IPS-NIHi7 (cell line): ENCODE measurements at regions not wholly inside any gene's neighbourhood (a gene's known extent, or its start where the extent isn't known, plus 50 kb on each side); places are given as distances from the start of the nearest gene placed in this dataset.
"Not testable (repeated sequence)": the region's sequence is repeated elsewhere in the genome, so short reads cannot be mapped to it uniquely, and the experiment has no call there.

Experiments used
- DNase-seq: peaks from one replicate; pipeline ENCODE4 v3.0.0; 2012; ENCODE audit warnings: mixed read lengths; ENCODE audit errors: extremely low spot score

- no peak for DNase-seq
Measured at GRCh38 chr16:29146266-29146665, 161.4 kb downstream of the LAT start.

GRCh38 chr16:29145486-29146225 is 160.8 kb downstream of the LAT start:
- not testable (repeated sequence) for DNase-seq

DNA sequence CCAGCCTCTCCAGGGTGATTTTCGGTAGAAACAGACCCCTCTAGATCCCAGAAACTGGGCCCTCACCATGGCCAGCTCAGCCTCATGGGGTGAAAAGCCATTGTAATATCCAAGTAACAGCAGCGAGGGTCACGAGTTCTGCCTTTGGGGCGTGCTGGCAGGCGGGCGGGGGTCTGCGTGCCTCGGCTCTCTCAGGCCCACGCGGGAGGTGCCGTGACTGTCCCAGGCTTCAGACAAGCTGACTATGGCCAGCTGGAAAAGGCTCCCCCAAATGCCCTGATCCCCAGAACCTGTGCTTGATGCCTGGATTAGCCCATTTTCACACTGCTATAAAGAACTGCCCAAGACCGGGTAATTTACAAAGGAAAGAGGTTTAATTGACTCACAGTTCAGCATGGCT is 160.2 kb downstream of the LAT start:
- DNase-seq, result not testable (repeated sequence)

GRCh38 chr16:29144669-29145062 is 159.8 kb downstream of the LAT start:
- DNase-seq, result not testable (repeated sequence)

- DNase-seq, result not testable (repeated sequence)
Measured at GRCh38 chr16:29143739-29144668, 159.2 kb downstream of the LAT start.

DNA sequence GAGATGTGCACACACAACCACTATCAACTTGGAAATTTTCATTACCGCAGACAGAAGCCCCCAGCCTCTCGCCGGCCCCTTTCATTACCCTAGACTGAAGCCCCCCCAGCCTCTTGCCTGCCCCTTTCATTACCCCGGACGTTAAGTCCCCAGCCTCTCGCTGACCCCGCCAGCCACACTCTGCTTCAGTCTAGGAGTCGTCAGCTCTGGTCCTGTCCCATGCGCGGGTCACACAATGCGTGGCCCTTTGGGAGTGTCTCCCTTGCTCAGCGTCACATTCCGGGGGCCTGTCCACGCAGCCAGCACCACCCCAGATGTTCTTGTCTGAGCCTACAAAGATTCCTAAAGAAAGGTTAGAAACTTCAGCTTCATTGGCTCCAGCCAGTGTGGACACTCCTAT is 157.7 kb downstream of the LAT start:
- not testable (repeated sequence) for DNase-seq

DNA sequence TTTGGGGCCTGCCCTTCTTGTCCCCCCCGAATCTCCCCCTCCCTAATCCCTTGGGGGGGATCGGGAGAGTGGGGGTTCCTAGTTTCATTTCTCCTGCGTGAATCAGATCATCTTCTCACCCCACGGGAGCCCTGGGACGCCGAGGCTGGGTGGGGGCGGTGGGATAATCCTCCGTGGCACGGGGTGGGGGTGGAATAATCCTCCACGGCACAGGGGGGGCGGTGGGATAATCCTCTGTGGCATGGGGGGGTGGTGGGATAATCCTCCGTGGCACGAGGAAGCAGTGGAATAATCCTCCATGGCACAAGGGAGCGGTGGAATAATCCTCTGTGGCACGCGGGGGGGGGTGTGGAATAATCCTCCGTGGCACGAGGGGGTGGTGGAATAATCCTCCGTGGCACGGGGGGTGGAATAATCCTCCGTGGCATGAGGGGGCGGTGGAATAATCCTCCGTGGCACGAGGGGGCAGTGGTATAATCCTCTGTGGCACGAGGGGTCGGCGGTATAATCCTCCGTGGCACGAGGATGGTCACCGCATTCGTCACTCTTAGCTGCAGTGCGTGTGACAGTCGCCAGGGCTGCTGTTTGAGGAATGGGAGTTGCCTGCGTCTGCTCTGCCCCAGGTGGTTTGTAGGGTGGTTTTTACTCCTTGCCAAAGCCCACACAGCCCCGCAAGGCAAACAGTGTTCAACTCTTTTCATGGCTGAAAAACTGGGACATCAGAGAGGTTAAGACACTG is 156.9 kb downstream of the LAT start:
- DNase-seq, result no peak

- not testable (repeated sequence) for DNase-seq
Measured at GRCh38 chr16:29141121-29141520, 156.3 kb downstream of the LAT start.

DNA sequence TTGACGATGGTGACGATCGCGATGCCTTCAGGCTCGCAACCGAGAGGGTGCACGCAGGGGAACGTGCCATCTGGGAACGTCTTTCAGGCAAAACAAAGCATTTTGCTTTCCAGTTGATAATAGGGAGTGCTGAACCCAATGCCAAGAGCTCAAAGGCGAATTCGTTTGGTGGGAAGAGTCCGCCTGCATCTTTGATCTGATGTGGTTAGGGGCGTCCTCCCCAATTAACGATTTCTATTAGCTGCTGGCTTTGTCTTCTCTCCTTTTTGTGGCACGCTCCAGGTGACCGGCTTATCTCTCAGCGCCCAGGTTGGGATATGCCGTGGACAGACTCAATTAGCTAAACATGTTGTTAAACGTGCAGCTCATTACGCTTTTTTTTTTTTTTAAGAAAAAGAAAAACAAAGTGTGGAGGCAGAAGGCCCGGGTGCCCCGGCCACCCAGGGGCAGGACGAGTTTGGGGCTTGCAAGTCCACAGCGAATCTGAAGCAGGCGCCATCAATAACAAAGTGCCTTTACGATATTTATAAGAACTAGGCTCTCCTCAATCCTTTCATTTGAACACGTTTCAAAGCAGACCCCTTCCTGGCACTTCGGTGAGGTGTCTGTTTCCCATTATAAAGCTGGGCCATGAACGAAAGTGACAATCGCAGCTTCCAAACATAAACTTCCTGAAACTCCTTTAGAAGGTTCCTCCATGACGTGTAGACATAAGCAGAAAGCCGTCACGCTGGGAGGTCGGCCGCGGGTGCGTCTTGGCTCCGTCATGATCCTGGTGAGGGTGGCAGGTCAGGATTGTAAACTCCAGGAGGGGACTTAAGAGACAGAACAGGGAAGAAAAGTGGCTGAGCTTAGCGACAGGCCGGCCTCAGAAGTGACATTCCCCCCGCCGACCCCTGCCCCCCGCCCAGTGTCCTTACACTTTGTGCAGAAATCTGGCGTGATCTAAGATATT is 155.3 kb downstream of the LAT start:
- not testable (repeated sequence) for DNase-seq

DNA sequence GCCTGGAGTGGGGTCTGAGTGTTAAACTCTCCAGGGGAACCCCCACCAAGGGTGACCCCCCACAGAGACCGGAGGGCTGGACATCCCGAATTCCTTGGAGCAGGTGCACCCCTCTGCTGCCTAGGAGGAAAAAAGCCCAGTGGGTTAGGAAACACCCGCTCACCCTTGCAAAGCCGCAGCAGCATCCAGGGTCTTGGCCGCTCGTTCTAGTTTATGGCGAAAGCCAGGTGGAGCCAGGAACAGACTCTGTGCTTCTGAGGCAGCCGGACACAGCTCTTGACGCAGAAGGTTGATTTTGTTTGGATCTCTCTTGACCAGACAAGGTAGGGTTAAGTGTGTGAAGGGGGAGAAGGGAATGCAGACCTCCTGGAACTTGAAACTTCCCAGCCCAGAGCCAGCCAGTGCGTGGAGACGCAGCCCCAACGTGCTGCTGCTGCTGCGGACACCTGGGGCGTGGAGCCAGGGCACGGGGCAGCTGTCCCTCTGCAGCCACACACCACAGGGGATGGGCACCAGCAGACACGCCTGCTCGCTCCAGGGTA is 154.5 kb downstream of the LAT start:
- DNase-seq, result no peak

DNA sequence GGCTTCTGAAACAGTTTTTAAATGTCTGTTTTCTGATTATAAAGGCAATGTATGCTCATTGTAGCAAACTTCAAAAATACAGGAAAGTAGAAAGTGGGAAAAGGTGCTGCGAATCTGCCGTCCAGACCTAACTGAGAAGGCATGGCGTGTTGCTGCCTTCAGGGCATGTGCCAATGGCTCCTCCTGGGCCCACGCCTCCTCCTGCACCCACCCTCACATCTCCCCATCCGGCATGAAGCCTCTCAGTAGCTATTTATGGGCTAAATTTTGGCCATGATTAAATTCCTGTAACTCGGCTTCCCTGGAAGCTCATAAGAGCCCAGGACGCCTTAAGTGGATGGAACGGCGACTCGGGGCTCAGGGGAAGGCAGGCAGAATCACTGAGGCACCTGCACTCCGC is 153.8 kb downstream of the LAT start:
- DNase-seq, result not testable (repeated sequence)

DNA sequence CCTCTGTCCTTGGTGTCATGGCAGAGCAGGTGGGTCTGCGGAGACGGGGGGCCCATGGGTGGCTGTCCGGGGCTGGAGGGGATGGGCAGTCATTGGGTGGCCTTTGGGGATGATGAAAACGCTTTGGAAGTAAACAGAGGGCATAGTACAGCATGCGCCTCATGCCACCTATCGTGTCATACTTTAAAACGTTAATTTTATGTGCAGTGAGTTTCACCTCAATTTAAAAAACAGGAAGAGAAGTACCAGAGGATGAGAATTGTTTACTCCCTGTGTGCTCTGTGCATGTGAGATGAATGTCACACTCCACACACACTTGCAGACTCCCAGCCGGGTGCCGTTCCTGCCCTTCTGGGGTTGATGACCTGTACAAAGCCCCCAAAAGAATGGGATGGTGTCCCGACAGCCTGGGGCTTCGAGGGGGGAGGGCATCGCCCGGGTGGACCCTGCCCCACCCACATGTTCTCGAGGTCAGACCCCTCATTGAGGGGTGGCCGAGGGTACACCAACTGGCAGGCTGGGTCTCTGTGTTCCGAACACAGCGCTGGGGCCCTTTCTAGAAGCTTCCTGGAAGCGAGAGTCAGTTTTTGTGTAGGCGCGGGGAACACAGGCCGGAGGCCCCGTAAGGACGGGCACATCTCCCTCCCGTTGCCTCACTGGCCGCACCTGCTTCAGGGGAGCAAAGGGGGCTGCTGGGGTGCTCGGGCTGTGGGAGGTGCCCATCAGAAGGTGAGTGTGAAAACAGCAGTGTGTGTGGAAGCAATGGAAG is 153.2 kb downstream of the LAT start:
- not testable (repeated sequence) for DNase-seq

DNA sequence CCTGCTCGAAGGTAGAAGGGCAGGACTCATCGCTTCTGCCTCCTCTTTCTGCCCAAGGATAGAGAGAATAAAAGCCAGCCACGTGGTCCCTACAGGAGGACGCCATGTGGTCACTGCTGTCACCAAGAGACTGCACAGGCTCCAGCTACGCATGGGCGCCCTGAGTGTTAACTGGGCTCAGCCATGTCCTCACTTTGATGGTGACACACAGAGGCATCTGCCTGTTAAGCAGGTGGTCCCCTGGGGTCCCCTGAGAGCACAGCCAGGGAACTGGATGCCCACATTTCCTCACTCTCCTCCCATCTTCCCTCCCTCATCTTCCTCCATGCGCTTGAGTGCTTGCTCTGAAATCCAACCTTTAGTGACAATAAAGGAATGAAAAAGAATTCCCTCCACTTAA is 152.6 kb downstream of the LAT start:
- not testable (repeated sequence) for DNase-seq

DNA sequence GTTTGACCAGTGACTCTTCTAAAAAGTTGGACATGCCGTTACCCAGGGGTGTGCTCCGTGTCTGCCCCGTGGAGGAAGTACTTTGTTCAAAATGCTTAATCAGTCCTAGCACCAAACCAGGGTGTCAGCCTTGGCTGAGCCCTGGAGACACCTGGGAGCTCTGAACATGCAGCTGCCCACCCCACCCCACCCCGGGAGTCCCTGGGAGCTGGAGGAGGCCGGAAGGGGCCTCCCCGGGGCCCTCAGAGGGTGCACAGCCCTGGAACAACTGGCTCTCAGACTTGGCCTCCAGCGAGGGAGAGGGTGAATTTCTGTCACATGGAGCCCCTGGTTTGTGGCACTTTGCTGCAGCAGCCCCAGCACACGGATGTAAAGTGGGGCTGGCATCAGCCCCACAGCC is 152.1 kb downstream of the LAT start:
- not testable (repeated sequence) for DNase-seq

DNA sequence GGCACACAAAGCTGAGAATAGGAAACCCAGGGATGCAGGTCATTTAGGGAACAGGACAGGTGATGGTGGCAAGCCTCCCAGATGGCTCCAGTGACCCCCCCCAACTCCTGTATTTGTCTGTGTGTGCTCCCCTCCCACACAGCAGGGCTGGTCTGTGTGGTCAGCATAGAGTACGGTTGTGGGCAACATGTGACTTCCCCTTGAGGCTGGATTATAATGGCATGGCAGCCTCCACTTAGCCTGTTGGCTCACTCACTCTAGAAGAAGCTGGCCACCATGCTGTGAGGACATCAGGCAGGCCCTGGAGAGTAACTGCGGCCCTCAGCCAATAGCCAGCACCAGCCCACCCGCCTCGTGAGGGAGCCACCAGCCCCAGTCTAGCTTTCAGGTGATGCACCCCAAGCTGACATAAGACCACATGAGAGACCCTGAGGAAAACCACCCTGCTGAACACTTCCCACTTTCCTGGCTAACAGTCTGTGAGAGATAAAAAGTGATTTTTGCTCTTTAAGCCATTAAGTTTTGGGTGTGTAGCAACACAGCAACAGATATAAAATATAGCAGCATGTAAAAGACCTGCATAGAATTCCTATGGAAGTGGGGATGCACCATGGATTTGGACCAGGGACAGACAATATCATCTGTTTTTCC is 151.3 kb downstream of the LAT start:
- DNase-seq, result not testable (repeated sequence)

GRCh38 chr16:29135098-29135497 is 150.2 kb downstream of the LAT start:
- DNase-seq, result not testable (repeated sequence)

GRCh38 chr16:29133681-29134430 is 149.0 kb downstream of the LAT start:
- DNase-seq, result not testable (repeated sequence)

GRCh38 chr16:29132869-29133268 is 148.0 kb downstream of the LAT start:
- not testable (repeated sequence) for DNase-seq
